ENCODE measurements at regions not wholly inside any gene's neighbourhood (a gene's known extent, or its start where the extent isn't known, plus 50 kb on each side); places are given as distances from the start of the nearest gene placed in this dataset.

DNA sequence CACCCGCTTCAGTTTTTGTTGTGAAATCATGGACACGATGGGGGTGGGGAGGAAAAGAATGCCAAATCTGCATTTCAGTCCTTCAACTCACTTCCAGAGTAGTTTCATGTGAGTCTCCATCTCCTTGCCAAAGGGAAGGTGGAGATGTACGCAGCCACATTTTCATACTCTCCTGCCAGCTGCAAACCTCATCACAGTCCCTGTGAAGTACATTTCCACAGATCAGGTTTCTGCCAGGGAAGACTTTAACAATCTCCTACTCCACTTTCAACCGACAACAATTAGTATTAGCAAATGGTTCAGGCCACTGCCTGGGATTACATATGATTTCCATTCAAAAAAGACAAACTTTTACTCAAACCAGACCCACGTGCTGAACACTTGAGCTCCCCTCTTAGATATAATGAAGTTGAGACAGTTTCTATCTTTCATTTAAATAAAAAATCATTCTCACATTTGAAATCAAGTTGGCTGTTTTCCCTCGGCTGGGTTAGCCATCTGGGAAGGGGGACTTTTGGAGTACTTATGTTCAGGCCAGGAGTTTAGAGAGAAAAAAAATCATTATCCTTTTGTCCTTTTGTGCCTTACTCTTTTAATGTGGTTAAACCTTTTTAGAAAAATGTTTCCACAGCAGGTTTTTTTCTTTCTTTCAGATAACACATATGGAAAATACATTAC, 51.0 kb upstream of the CEP162 start:
- no peaks in the 10 kb centered on the region for H3K4me1 ChIP-seq (ENCODE audit: insufficient read depth, low read length)
- no peaks in the 10 kb centered on the region for H3K36me3 ChIP-seq (ENCODE audit: insufficient read depth, low read length)
- no peaks in the 10 kb centered on the region for H3K9me3 ChIP-seq (ENCODE audit: control insufficient read depth, insufficient read depth, low read length)
- no peak overlapping the region for H3K9ac ChIP-seq (ENCODE audit: low read depth, low read length)

All from ES-I3 (cell line).